ENCODE measurements at regions not wholly inside any gene's neighbourhood (a gene's known extent, or its start where the extent isn't known, plus 50 kb on each side); places are given as distances from the start of the nearest gene placed in this dataset.
"Not testable (repeated sequence)": the region's sequence is repeated elsewhere in the genome, so short reads cannot be mapped to it uniquely, and the experiment has no call there.

DNA sequence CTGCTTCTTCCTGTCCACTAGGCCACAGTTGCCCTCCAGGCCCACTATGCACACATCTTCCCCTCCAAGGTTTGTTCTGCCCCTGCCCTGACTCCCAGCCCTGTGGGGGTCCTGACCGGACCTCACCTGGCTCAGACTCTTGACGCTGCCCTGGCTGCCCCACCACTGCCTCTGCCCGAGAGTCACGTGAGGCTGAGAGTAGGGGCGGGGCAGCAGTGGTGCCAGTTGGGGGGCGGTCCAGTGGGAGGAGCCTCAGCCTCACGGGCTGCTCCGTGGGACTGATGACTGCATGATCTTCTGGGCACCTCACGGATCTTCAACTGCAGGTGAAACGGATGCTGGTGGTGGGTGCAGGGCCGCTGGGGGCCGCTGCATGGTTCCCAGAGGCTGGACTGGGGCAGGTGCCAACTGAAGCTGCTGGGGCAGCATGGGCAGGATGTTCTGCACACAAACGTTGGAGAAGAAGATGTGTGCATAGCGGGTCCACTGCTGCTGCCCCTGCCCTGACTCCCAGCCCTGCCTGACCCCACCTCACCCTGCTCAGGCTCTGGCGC is 77.6 kb downstream of the HHIPL2 start:
- intact Hi-C loops (cut with DNase I); DNase-seq: not testable (repeated sequence)
- WGBS, 2 donors = 53% methylated on average over 10 of the region's 15 CpGs; no CpG with 5 or more reads in 1 of the 2 donors

DNA sequence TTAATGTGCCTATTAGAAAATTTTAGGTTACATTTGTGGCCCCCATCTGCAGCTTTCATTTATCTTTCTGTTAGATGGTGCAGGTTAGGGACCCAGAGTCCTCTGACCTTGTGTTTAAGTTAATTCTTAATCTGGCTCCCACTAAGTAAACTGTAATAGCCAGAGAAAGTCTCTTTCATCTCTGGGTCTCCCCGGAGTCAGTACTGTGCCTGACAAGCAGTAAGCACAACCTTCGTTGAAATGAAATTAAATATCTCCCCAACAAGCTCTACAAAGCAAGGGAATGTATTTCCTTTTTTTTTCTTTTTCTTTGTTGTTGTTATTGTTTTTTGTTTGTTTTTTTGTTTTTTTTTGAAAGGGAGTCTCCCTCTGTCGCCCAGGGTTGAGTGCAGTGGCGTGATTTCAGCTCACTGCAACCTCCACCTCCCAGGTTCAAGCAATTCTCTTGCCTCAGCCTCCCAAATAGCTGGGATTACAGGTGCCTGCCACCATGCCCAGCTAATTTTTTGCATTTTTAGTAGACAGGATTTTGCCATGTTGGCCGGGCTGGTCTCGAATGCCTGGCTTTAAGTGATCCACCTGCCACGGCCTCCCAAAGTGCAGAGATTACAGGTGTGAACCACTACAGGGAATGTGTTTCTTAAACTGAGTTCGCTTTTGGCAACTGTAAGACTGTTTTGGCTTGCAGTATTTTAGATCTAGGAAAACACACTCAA is 81.6 kb downstream of the HHIPL2 start:
- no peak for TF ChIP-seq POLR2A (IDR thresholded peaks at IDR 0.05)
- TF ChIP-seq, protein P1, sequence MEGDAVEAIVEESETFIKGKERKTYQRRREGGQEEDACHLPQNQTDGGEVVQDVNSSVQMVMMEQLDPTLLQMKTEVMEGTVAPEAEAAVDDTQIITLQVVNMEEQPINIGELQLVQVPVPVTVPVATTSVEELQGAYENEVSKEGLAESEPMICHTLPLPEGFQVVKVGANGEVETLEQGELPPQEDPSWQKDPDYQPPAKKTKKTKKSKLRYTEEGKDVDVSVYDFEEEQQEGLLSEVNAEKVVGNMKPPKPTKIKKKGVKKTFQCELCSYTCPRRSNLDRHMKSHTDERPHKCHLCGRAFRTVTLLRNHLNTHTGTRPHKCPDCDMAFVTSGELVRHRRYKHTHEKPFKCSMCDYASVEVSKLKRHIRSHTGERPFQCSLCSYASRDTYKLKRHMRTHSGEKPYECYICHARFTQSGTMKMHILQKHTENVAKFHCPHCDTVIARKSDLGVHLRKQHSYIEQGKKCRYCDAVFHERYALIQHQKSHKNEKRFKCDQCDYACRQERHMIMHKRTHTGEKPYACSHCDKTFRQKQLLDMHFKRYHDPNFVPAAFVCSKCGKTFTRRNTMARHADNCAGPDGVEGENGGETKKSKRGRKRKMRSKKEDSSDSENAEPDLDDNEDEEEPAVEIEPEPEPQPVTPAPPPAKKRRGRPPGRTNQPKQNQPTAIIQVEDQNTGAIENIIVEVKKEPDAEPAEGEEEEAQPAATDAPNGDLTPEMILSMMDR (IDR thresholded peaks at IDR 0.05) = no peak

More for the DNA sequence above, 77.6 kb downstream of the HHIPL2 start:
- H3K27me3 ChIP-seq; H3K9me3 ChIP-seq; H3K4me3 ChIP-seq (replicated peaks in 1 of 3); H3K4me1 ChIP-seq; H3K27ac ChIP-seq; H3K36me3 ChIP-seq: not testable (repeated sequence)

DNA sequence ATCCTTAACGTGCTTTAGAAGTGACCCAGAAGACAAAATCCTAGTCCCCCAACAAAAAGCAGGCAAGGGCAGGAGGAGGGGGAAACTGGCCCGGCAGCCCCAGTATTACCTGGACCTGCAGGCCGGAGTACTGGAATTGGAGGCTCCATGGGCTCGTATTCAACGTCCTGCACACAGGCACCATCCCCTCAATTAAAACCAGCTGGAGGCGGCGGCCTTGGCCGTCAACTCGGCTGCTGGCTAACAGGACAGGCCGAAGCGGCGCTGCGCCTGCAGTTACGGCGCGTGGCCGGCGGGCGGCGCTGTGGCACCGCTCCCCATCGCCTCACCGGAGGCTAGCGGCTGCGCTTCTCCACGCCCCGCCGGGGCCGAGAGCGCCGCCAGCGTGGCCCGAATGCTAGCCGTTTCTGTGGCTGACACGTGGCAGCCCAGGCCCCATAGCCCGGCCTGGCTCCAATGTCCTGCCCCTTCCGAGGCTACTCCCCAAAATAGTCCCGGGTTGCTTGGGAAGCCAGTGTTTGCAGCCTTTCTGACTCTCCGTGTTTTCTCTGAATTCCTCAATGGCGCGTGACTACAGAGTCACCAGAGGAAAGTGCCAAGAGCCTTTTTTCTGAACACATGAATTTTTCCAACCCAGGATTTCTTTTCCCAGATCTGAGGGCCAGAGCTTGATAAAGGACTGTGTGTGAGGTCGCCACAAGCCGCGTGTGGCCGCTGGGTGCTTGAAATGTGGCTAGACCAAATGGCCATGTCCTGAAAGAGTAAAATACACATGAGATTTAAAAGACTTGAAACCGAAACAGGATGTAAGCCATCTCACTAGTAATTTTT is 82.5 kb downstream of the HHIPL2 start:
- peak in 1 of 2 donors; percentile 64 for TF ChIP-seq POLR2A (IDR thresholded peaks at IDR 0.05)
- TF ChIP-seq, protein P1 (IDR thresholded peaks at IDR 0.05) = peak; percentile 74 to 100 (median 100)
- Histone ChIP-seq H3K9me3 (no peaks in the 10 kb centered on the region), H3K36me3 (no peaks in the 10 kb centered on the region), H3K4me3 (replicated peaks in 1 of 3) (peak overlapping the region in 2 of 3 donors; percentile 16 to 43), H3K27me3 (no peaks in the 10 kb centered on the region), H3K27ac (peak overlapping the region; percentile 73 to 87 (median 80)), H3K4me1 (no peaks in the 10 kb centered on the region)
- WGBS, 2 donors = 8% methylated on average over 13 to 18 of the region's 46 CpGs
- intact Hi-C loops (cut with DNase I) = no loop called here
- peak; percentile 88 to 91 for DNase-seq

More for the DNA sequence above, 81.6 kb downstream of the HHIPL2 start:
- no peaks in the 10 kb centered on the region for H3K4me1 ChIP-seq
- WGBS, 2 donors = 92 to 96% methylated on average over 8 of the region's 8 CpGs
- peak overlapping the region; percentile 73 to 87 (median 80) for H3K27ac ChIP-seq
- H3K4me3 ChIP-seq (replicated peaks in 1 of 3) = no peak overlapping the region
- no peak for DNase-seq
- H3K36me3 ChIP-seq = no peaks in the 10 kb centered on the region
- intact Hi-C loops (cut with DNase I) = no loop called here
- no peaks in the 10 kb centered on the region for H3K27me3 ChIP-seq
- no peaks in the 10 kb centered on the region for H3K9me3 ChIP-seq

DNA sequence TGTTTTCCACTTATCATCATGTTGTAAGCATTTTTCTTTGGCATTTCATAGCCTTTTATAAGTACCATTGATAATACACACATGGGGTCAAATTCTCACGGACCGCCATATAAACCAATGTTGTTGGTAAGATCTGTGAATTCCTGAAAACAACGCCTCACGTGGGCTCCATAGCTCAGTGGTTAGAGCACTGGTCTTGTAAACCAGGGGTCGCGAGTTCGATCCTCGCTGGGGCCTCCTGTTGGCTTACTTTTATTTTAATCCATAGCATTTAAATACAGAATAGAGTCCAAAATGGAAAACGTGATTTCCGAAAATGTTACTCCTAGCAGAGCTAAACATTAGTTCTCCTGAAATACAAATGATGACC is 83.1 kb downstream of the HHIPL2 start:
- WGBS, 2 donors = 14 to 22% methylated on average over 10 of the region's 10 CpGs

More for the DNA sequence above, 83.1 kb downstream of the HHIPL2 start:
- intact Hi-C loops (cut with DNase I) = loop anchor here (5.0 kb wide), 1 partner anchor 167 kb away; no protein-coding TSS in a partner anchor
- no peaks in the 10 kb centered on the region for H3K27me3 ChIP-seq
- H3K36me3 ChIP-seq = no peaks in the 10 kb centered on the region
- H3K4me3 ChIP-seq (replicated peaks in 1 of 3) = peak overlapping the region in 1 of 3 donors; percentile 16
- H3K9me3 ChIP-seq = no peaks in the 10 kb centered on the region
- H3K27ac ChIP-seq = peak overlapping the region in 2 of 3 donors; percentile 80 to 87
- TF ChIP-seq POLR2A (IDR thresholded peaks at IDR 0.05) = no peak
- TF ChIP-seq, protein P1 (IDR thresholded peaks at IDR 0.05) = no peak
- H3K4me1 ChIP-seq = no peaks in the 10 kb centered on the region
- peak; percentile 53 to 54 for DNase-seq
